ENCODE measurements at regions not wholly inside any gene's neighbourhood (a gene's known extent, or its start where the extent isn't known, plus 50 kb on each side); places are given as distances from the start of the nearest gene placed in this dataset.

DNA sequence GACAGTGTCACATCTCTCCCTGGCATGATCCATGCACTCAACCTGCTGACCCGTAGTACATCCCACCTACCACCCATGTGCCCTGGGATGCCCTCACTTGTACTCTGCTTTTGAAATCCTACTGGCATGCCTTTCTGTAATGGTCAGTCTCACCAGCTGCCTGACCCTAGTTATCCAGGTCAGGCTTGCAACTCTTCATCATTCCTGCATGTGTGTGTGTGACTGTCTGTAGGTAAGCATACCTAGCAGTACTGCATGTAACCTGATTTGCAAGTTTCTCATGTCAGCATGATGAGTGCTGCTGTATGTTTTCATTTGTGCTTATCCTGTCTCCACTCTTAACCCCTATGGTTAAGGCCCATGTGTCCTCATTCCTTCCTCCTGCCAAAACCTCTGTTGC is 202.0 kb upstream of the MTNR1B start:
- TF ChIP-seq CTCF (IDR thresholded peaks at IDR 0.05; ENCODE audit: control extremely low read depth, extremely low read depth): no peak

GRCh38 chr11:92768121-92768840 is 201.2 kb upstream of the MTNR1B start:
- Histone ChIP-seq H3K9me3 (ENCODE audit: control insufficient read depth in 4 of 4, insufficient read depth in 3 of 4, low read length in 3 of 4) (no peaks in the 10 kb centered on the region), H3K9ac (ENCODE audit: insufficient read depth in 1 of 2, low read length in 2 of 2) (no peak overlapping the region), H3K36me3 (ENCODE audit: control insufficient read depth in 4 of 4, insufficient read depth in 4 of 4, low read length in 4 of 4) (peaks cover 0 to 16% (median 8%) of the 10 kb centered on the region in 4 donors), H3K4me3 (no peak overlapping the region), H3K27me3 (ENCODE audit: control insufficient read depth in 3 of 3, insufficient read depth in 3 of 3, low read length in 2 of 3) (no peaks in the 10 kb centered on the region), H3K27ac (ENCODE audit: low read depth in 1 of 2, low read length in 1 of 2) (no peak overlapping the region), H3K4me1 (ENCODE audit: control insufficient read depth in 5 of 5, insufficient read depth in 5 of 5, low read length in 5 of 5) (peaks cover 3 to 9% (median 5%) of the 10 kb centered on the region in 5 donors)
- DNase-seq: no peak
- TF ChIP-seq CTCF (IDR thresholded peaks at IDR 0.05; ENCODE audit: control extremely low read depth, extremely low read depth): no peak
- WGBS, 2 donors: 77 to 80% methylated on average over 5 of the region's 5 CpGs
- ATAC-seq (ENCODE audit: insufficient read depth, low FRiP score): no peak

More for the DNA sequence above, 202.0 kb upstream of the MTNR1B start:
- H3K27me3 ChIP-seq (ENCODE audit: control insufficient read depth in 3 of 3, insufficient read depth in 3 of 3, low read length in 2 of 3): no peaks in the 10 kb centered on the region
- H3K27ac ChIP-seq (ENCODE audit: low read depth in 1 of 2, low read length in 1 of 2): no peak overlapping the region
- H3K9ac ChIP-seq (ENCODE audit: insufficient read depth in 1 of 2, low read length in 2 of 2): no peak overlapping the region
- ATAC-seq (ENCODE audit: insufficient read depth, low FRiP score) (no peak), DNase-seq (no peak)
- H3K36me3 ChIP-seq (ENCODE audit: control insufficient read depth in 4 of 4, insufficient read depth in 4 of 4, low read length in 4 of 4): peaks cover 0 to 17% (median 8%) of the 10 kb centered on the region in 4 donors
- WGBS, 2 donors: 97 to 100% methylated on average over 1 of the region's 1 CpG
- H3K4me1 ChIP-seq (ENCODE audit: control insufficient read depth in 5 of 5, insufficient read depth in 5 of 5, low read length in 5 of 5): peaks cover 3 to 9% (median 5%) of the 10 kb centered on the region in 5 donors
- H3K9me3 ChIP-seq (ENCODE audit: control insufficient read depth in 4 of 4, insufficient read depth in 3 of 4, low read length in 3 of 4): no peaks in the 10 kb centered on the region
- H3K4me3 ChIP-seq: no peak overlapping the region

- peaks cover 0 to 16% (median 8%) of the 10 kb centered on the region in 4 donors for H3K36me3 ChIP-seq (ENCODE audit: control insufficient read depth in 4 of 4, insufficient read depth in 4 of 4, low read length in 4 of 4)
- ATAC-seq (ENCODE audit: insufficient read depth, low FRiP score): no peak
These were observed 200.3 kb upstream of the MTNR1B start for GRCh38 chr11:92769112-92769511.

More at GRCh38 chr11:92769112-92769511, 200.3 kb upstream of the MTNR1B start:
- no peak overlapping the region for H3K27ac ChIP-seq (ENCODE audit: low read depth in 1 of 2, low read length in 1 of 2)
- no peaks in the 10 kb centered on the region for H3K27me3 ChIP-seq (ENCODE audit: control insufficient read depth in 3 of 3, insufficient read depth in 3 of 3, low read length in 2 of 3)
- no peak for TF ChIP-seq CTCF (IDR thresholded peaks at IDR 0.05; ENCODE audit: control extremely low read depth, extremely low read depth)
- WGBS, 2 donors: 57 to 61% methylated on average over 2 of the region's 2 CpGs
- no peak overlapping the region for H3K4me3 ChIP-seq
- no peaks in the 10 kb centered on the region for H3K9me3 ChIP-seq (ENCODE audit: control insufficient read depth in 4 of 4, insufficient read depth in 3 of 4, low read length in 3 of 4)
- no peak overlapping the region for H3K9ac ChIP-seq (ENCODE audit: insufficient read depth in 1 of 2, low read length in 2 of 2)
- H3K4me1 ChIP-seq (ENCODE audit: control insufficient read depth in 5 of 5, insufficient read depth in 5 of 5, low read length in 5 of 5): peaks cover 3 to 9% (median 5%) of the 10 kb centered on the region in 5 donors
- DNase-seq: no peak

Measured in lung (tissue), 11 donors.